SK-N-SH treated with all-trans-retinoic acid at 6 μM for 48 hours (cell line): ENCODE measurements at regions not wholly inside any gene's neighbourhood (a gene's known extent, or its start where the extent isn't known, plus 50 kb on each side); places are given as distances from the start of the nearest gene placed in this dataset.

Experiments used
- ATAC-seq: fragments of 200-7000 bp; cut with Tn5 transposase; 3 replicates; pipeline ENCODE4 v1.9.1; 2020; ENCODE audit warnings: mild to moderate bottlenecking, moderate library complexity
- ARNTL ChIP-seq: fragments of 450-650 bp; formaldehyde crosslinking; IDR thresholded peaks from 2 replicates; pipeline ENCODE4 v1.5.0; 2020; ENCODE audit warnings: low read depth, mild to moderate bottlenecking, moderate library complexity, borderline replicate concordance
- BACH2 ChIP-seq: fragments of 250-450 bp; sonication (Bioruptor Pico); IDR thresholded peaks from 2 replicates; pipeline ENCODE4 v1.9.0; 2021; ENCODE audit warnings: mild to moderate bottlenecking, borderline replicate concordance
- CSDC2 ChIP-seq: fragments of 250-450 bp; sonication (Bioruptor Pico); IDR thresholded peaks from 2 replicates; pipeline ENCODE4 v1.5.0; 2020; ENCODE audit warnings: mild to moderate bottlenecking, moderate library complexity
- CSRNP3 ChIP-seq: fragments of 250-450 bp; sonication (Bioruptor Pico); IDR thresholded peaks from 2 replicates; pipeline ENCODE4 v1.5.1; 2021; ENCODE audit warnings: mild to moderate bottlenecking, moderate library complexity
- ESRRG ChIP-seq: fragments of 250-450 bp; sonication (Bioruptor Pico); IDR thresholded peaks from 2 replicates; pipeline ENCODE4 v1.6.1; 2021; ENCODE audit warnings: mild to moderate bottlenecking
- GLIS3 ChIP-seq: fragments of 250-450 bp; sonication (Bioruptor Pico); IDR thresholded peaks from 2 replicates; pipeline ENCODE4 v1.5.0; 2020; ENCODE audit warnings: mild to moderate bottlenecking, moderate library complexity
- ISL1 ChIP-seq: fragments of 250-450 bp; sonication (Bioruptor Pico); IDR thresholded peaks from 2 replicates; pipeline ENCODE4 v2.1.2; 2022; ENCODE audit warnings: mild to moderate bottlenecking, moderate library complexity
- OSR1 ChIP-seq: fragments of 250-450 bp; sonication (Bioruptor Pico); IDR thresholded peaks from 2 replicates; pipeline ENCODE4 v1.8.0; 2022; ENCODE audit warnings: moderate library complexity, mild to moderate bottlenecking, inconsistent platforms
- PPARA ChIP-seq: fragments of 250-450 bp; sonication (Bioruptor Pico); IDR thresholded peaks from 2 replicates; pipeline ENCODE4 v1.5.0; 2020; ENCODE audit warnings: mild to moderate bottlenecking, borderline replicate concordance
- RARB ChIP-seq: fragments of 250-450 bp; sonication (Bioruptor Pico); IDR thresholded peaks from 2 replicates; pipeline ENCODE4 v1.8.0; 2021; ENCODE audit warnings: mild to moderate bottlenecking, moderate library complexity
- SNAI2 ChIP-seq: fragments of 250-450 bp; sonication (Bioruptor Pico); IDR thresholded peaks from 2 replicates; pipeline ENCODE4 v1.5.0; 2020; ENCODE audit warnings: mild to moderate bottlenecking, moderate library complexity
- TCF4 ChIP-seq: fragments of 250-450 bp; sonication (Bioruptor Pico); IDR thresholded peaks from 2 replicates; pipeline ENCODE4 v1.8.0; 2021; ENCODE audit warnings: mild to moderate bottlenecking, moderate library complexity, borderline replicate concordance
- TOX ChIP-seq: fragments of 250-450 bp; sonication (Bioruptor Pico); IDR thresholded peaks from 2 replicates; pipeline ENCODE4 v1.8.0; 2021; ENCODE audit warnings: mild to moderate bottlenecking, moderate library complexity, borderline replicate concordance
- TSHZ2 ChIP-seq: fragments of 250-450 bp; sonication (Bioruptor Pico); IDR thresholded peaks from 2 replicates; pipeline ENCODE4 v1.5.0; 2020; ENCODE audit warnings: mild to moderate bottlenecking, moderate library complexity
- ZFP3 ChIP-seq: fragments of 250-450 bp; sonication (Bioruptor Pico); IDR thresholded peaks from 2 replicates; pipeline ENCODE4 v1.5.0; 2020; ENCODE audit warnings: mild to moderate bottlenecking, moderate library complexity
- ZFP30 ChIP-seq: fragments of 450-650 bp; formaldehyde crosslinking; IDR thresholded peaks from 2 replicates; pipeline ENCODE4 v1.5.0; 2022; ENCODE audit warnings: mild to moderate bottlenecking, moderate library complexity
- ZNF565 ChIP-seq: fragments of 450-650 bp; formaldehyde crosslinking; conservative IDR thresholded peaks from 2 replicates; pipeline ENCODE4 v1.5.0; 2020; ENCODE audit warnings: low read depth, mild to moderate bottlenecking, moderate library complexity
- ZNF70 ChIP-seq: fragments of 450-650 bp; formaldehyde crosslinking; IDR thresholded peaks from 2 replicates; pipeline ENCODE4 v1.5.0; 2020; ENCODE audit warnings: mild to moderate bottlenecking, moderate library complexity
- ZNF8 ChIP-seq: fragments of 450-650 bp; formaldehyde crosslinking; IDR thresholded peaks from 2 replicates; pipeline ENCODE4 v1.5.0; 2020; ENCODE audit warnings: mild to moderate bottlenecking, moderate library complexity
- TF ChIP-seq, protein P1 (sequence below): fragments of 250-450 bp; sonication (Bioruptor Pico); IDR thresholded peaks from 2 replicates; pipeline ENCODE4 v1.5.1; 2020; ENCODE audit warnings: low read depth, mild to moderate bottlenecking, moderate library complexity
- TF ChIP-seq, protein P2 (sequence below): fragments of 250-450 bp; sonication (Bioruptor Pico); IDR thresholded peaks from 2 replicates; pipeline ENCODE4 v1.8.0; 2020; ENCODE audit warnings: mild to moderate bottlenecking, moderate library complexity, borderline replicate concordance
- TF ChIP-seq, protein P3 (sequence below): fragments of 250-450 bp; sonication (Bioruptor Pico); IDR thresholded peaks from 2 replicates; pipeline ENCODE4 v1.8.0; 2021; ENCODE audit warnings: low read depth, mild to moderate bottlenecking, moderate library complexity, borderline replicate concordance

DNA sequence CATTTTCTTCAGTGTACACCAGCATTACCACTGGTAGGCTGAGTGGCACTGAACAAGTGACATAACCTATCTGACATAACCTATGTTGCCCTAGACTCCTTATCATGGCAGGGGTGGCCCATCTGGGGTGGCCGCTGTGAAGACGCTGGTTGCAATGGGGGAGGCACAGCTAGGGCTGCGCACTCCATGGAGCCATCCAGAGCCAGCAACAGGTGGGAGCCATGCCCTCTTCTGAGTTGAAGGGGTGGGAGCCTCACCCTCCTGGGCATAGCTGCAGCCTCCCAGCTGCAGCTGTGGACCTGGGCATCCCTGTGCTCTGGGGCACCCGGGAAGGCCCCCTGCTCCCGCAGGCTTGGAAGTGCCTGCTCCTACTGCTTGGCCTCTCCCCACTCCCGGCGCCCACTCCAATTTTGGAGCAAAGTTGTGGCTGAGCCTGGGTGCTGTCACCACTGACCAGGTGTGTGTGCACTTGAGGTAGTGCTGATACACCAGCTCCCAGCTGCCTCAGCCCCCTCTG, 52.4 kb upstream of the NTPCR start:
- TF ChIP-seq ZNF70 (no peak), CSRNP3 (CRISPR knock-in tag) (no peak), ZNF565 (CRISPR knock-in tag) (no peak), OSR1 (no peak), RARB (CRISPR knock-in tag) (no peak), TCF4 (CRISPR knock-in tag) (no peak), TOX (CRISPR knock-in tag) (no peak), ZFP3 (CRISPR knock-in tag) (no peak), ZNF8 (CRISPR knock-in tag) (no peak), BACH2 (CRISPR knock-in tag) (no peak), ARNTL (CRISPR knock-in tag) (no peak), ISL1 (CRISPR knock-in tag) (no peak), SNAI2 (no peak)
- TF ChIP-seq, protein P1, sequence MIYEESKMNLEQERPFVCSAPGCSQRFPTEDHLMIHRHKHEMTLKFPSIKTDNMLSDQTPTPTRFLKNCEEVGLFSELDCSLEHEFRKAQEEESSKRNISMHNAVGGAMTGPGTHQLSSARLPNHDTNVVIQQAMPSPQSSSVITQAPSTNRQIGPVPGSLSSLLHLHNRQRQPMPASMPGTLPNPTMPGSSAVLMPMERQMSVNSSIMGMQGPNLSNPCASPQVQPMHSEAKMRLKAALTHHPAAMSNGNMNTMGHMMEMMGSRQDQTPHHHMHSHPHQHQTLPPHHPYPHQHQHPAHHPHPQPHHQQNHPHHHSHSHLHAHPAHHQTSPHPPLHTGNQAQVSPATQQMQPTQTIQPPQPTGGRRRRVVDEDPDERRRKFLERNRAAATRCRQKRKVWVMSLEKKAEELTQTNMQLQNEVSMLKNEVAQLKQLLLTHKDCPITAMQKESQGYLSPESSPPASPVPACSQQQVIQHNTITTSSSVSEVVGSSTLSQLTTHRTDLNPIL: no peak
- TF ChIP-seq, protein P2, sequence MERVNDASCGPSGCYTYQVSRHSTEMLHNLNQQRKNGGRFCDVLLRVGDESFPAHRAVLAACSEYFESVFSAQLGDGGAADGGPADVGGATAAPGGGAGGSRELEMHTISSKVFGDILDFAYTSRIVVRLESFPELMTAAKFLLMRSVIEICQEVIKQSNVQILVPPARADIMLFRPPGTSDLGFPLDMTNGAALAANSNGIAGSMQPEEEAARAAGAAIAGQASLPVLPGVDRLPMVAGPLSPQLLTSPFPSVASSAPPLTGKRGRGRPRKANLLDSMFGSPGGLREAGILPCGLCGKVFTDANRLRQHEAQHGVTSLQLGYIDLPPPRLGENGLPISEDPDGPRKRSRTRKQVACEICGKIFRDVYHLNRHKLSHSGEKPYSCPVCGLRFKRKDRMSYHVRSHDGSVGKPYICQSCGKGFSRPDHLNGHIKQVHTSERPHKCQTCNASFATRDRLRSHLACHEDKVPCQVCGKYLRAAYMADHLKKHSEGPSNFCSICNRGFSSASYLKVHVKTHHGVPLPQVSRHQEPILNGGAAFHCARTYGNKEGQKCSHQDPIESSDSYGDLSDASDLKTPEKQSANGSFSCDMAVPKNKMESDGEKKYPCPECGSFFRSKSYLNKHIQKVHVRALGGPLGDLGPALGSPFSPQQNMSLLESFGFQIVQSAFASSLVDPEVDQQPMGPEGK (CRISPR knock-in tag): no peak
- TF ChIP-seq, protein P3, sequence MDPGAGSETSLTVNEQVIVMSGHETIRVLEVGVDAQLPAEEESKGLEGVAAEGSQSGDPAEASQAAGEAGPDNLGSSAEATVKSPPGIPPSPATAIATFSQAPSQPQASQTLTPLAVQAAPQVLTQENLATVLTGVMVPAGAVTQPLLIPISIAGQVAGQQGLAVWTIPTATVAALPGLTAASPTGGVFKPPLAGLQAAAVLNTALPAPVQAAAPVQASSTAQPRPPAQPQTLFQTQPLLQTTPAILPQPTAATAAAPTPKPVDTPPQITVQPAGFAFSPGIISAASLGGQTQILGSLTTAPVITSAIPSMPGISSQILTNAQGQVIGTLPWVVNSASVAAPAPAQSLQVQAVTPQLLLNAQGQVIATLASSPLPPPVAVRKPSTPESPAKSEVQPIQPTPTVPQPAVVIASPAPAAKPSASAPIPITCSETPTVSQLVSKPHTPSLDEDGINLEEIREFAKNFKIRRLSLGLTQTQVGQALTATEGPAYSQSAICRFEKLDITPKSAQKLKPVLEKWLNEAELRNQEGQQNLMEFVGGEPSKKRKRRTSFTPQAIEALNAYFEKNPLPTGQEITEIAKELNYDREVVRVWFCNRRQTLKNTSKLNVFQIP (CRISPR knock-in tag): no peak
- TF ChIP-seq, all 23 proteins: peak for 0
- no peak for ATAC-seq

GRCh38 chr1:232899268-232899667, 51.1 kb upstream of the NTPCR start:
- TF ChIP-seq CSDC2 (CRISPR knock-in tag): no peak
- no peak for TF ChIP-seq TCF4 (CRISPR knock-in tag)
- no peak for TF ChIP-seq GLIS3 (CRISPR knock-in tag)
- TF ChIP-seq ZNF565 (CRISPR knock-in tag): no peak
- no peak for TF ChIP-seq OSR1
- TF ChIP-seq ISL1 (CRISPR knock-in tag): no peak
- TF ChIP-seq PPARA: no peak
- ATAC-seq: no peak

GRCh38 chr1:232899839-232900238, 50.6 kb upstream of the NTPCR start:
- no peak for ATAC-seq
- TF ChIP-seq ZNF565 (CRISPR knock-in tag): no peak
- TF ChIP-seq ZNF70: no peak
- TF ChIP-seq RARB (CRISPR knock-in tag): no peak
- TF ChIP-seq, protein P1: no peak
- TF ChIP-seq, protein P2 (CRISPR knock-in tag): no peak
- TF ChIP-seq CSDC2 (CRISPR knock-in tag): no peak
- TF ChIP-seq GLIS3 (CRISPR knock-in tag): no peak
- TF ChIP-seq TOX (CRISPR knock-in tag): no peak
- no peak for TF ChIP-seq PPARA
- no peak for TF ChIP-seq TSHZ2 (CRISPR knock-in tag)
- no peak for TF ChIP-seq ARNTL (CRISPR knock-in tag)
- no peak for TF ChIP-seq ISL1 (CRISPR knock-in tag)
- no peak for TF ChIP-seq TCF4 (CRISPR knock-in tag)
- TF ChIP-seq SNAI2: no peak
- no peak for TF ChIP-seq OSR1
- no peak for TF ChIP-seq ESRRG (CRISPR knock-in tag)
- TF ChIP-seq ZFP3 (CRISPR knock-in tag): no peak
- TF ChIP-seq BACH2 (CRISPR knock-in tag): no peak
- no peak for TF ChIP-seq CSRNP3 (CRISPR knock-in tag)
- no peak for TF ChIP-seq ZFP30
